ENCODE measurements at regions not wholly inside any gene's neighbourhood (a gene's known extent, or its start where the extent isn't known, plus 50 kb on each side); places are given as distances from the start of the nearest gene placed in this dataset.

DNA sequence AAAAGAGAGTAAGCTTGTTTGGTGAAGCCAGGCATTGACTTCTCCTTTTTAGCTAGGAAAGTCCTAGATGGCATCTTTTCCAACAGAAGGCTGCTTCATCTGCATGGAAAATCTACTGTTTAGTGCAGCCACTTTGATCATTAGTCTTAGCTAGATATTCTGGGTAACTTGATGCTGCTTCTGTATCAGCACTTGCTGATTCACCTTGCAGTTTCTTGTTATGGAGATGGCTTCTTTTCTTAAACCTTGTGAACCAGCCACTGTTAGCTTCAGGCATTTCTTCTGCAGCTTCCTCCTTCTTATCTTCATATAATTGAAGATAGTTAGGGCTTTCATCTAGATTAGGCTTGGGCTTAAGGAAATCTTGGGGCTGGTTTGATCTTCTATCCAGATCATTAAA, 639.7 kb downstream of the TDRD15 start:
- TF ChIP-seq, protein P1, sequence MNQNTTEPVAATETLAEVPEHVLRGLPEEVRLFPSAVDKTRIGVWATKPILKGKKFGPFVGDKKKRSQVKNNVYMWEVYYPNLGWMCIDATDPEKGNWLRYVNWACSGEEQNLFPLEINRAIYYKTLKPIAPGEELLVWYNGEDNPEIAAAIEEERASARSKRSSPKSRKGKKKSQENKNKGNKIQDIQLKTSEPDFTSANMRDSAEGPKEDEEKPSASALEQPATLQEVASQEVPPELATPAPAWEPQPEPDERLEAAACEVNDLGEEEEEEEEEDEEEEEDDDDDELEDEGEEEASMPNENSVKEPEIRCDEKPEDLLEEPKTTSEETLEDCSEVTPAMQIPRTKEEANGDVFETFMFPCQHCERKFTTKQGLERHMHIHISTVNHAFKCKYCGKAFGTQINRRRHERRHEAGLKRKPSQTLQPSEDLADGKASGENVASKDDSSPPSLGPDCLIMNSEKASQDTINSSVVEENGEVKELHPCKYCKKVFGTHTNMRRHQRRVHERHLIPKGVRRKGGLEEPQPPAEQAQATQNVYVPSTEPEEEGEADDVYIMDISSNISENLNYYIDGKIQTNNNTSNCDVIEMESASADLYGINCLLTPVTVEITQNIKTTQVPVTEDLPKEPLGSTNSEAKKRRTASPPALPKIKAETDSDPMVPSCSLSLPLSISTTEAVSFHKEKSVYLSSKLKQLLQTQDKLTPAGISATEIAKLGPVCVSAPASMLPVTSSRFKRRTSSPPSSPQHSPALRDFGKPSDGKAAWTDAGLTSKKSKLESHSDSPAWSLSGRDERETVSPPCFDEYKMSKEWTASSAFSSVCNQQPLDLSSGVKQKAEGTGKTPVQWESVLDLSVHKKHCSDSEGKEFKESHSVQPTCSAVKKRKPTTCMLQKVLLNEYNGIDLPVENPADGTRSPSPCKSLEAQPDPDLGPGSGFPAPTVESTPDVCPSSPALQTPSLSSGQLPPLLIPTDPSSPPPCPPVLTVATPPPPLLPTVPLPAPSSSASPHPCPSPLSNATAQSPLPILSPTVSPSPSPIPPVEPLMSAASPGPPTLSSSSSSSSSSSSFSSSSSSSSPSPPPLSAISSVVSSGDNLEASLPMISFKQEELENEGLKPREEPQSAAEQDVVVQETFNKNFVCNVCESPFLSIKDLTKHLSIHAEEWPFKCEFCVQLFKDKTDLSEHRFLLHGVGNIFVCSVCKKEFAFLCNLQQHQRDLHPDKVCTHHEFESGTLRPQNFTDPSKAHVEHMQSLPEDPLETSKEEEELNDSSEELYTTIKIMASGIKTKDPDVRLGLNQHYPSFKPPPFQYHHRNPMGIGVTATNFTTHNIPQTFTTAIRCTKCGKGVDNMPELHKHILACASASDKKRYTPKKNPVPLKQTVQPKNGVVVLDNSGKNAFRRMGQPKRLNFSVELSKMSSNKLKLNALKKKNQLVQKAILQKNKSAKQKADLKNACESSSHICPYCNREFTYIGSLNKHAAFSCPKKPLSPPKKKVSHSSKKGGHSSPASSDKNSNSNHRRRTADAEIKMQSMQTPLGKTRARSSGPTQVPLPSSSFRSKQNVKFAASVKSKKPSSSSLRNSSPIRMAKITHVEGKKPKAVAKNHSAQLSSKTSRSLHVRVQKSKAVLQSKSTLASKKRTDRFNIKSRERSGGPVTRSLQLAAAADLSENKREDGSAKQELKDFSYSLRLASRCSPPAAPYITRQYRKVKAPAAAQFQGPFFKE (tag by site-specific recombination; IDR thresholded peaks at IDR 0.05; ENCODE audit: borderline replicate concordance): no peak
- TF ChIP-seq ZNF843 (tag by site-specific recombination; IDR thresholded peaks at IDR 0.05): no peak
- Histone ChIP-seq H3K36me3 (ENCODE audit: control insufficient read depth in 2 of 2, insufficient read depth in 1 of 2, low read length in 2 of 2) (no peaks in the 10 kb centered on the region), H3K4me3 (ENCODE audit: low read depth, low read length) (no peak overlapping the region), H3K27ac (ENCODE audit: extremely low read depth, low read depth, low read length) (no peak overlapping the region), H3K9me3 (ENCODE audit: control insufficient read depth, insufficient read depth, low read depth, low read length) (no peaks in the 10 kb centered on the region), H3K4me1 (ENCODE audit: control insufficient read depth, insufficient read depth, low read length) (no peaks in the 10 kb centered on the region)
- POLR2A ChIA-PET: no interaction called here
- CTCF ChIA-PET: interaction anchor here (2.1 kb wide), 1 partner anchor 10 kb away, joined by 8 read pairs; no protein-coding TSS in a partner anchor

DNA sequence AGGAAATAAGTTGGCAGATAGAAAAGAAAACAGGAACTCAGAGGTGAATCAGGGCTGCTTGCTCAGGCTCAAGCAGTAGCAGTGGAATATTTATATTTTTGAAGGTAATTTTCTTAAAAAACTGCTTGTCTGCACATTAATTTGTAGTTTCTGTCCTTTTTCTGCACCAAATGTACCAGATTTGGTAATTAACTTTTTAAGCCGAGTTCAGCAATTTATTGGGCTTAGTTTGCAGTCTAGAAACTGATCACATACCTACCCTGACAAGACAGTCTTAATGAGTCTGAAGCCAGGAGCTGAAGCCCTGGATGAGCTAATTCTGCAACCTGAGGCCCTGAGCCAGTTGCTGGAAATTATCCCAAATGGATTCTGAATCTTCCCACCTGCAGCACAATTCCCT, 647.0 kb downstream of the TDRD15 start:
- POLR2A ChIA-PET: no interaction called here
- Histone ChIP-seq H3K9me3 (ENCODE audit: control insufficient read depth, insufficient read depth, low read depth, low read length) (no peaks in the 10 kb centered on the region), H3K27ac (ENCODE audit: extremely low read depth, low read depth, low read length) (no peak overlapping the region), H3K4me1 (ENCODE audit: control insufficient read depth, insufficient read depth, low read length) (no peaks in the 10 kb centered on the region), H3K36me3 (ENCODE audit: control insufficient read depth in 2 of 2, insufficient read depth in 1 of 2, low read length in 2 of 2) (no peaks in the 10 kb centered on the region), H3K4me3 (ENCODE audit: low read depth, low read length) (no peak overlapping the region)
- CTCF ChIA-PET: no interaction called here
- TF ChIP-seq ZBTB17 (tag by site-specific recombination; IDR thresholded peaks at IDR 0.05) (no peak), ZNF23 (tag by site-specific recombination; IDR thresholded peaks at IDR 0.05; ENCODE audit: borderline replicate concordance) (no peak), ZNF585B (tag by site-specific recombination; IDR thresholded peaks at IDR 0.05) (no peak), ZFHX2 (tag by site-specific recombination; conservative IDR thresholded peaks at IDR 0.05) (no peak), ZNF548 (tag by site-specific recombination; IDR thresholded peaks at IDR 0.05) (no peak), ZNF791 (tag by site-specific recombination; IDR thresholded peaks at IDR 0.05) (no peak), ZNF354C (tag by site-specific recombination; IDR thresholded peaks at IDR 0.05; ENCODE audit: borderline replicate concordance, low read depth) (no peak), ZNF623 (tag by site-specific recombination; IDR thresholded peaks at IDR 0.05) (no peak), KLF8 (tag by site-specific recombination; IDR thresholded peaks at IDR 0.05) (no peak), ZXDB (tag by site-specific recombination; IDR thresholded peaks at IDR 0.05) (no peak)
- TF ChIP-seq, protein P2, sequence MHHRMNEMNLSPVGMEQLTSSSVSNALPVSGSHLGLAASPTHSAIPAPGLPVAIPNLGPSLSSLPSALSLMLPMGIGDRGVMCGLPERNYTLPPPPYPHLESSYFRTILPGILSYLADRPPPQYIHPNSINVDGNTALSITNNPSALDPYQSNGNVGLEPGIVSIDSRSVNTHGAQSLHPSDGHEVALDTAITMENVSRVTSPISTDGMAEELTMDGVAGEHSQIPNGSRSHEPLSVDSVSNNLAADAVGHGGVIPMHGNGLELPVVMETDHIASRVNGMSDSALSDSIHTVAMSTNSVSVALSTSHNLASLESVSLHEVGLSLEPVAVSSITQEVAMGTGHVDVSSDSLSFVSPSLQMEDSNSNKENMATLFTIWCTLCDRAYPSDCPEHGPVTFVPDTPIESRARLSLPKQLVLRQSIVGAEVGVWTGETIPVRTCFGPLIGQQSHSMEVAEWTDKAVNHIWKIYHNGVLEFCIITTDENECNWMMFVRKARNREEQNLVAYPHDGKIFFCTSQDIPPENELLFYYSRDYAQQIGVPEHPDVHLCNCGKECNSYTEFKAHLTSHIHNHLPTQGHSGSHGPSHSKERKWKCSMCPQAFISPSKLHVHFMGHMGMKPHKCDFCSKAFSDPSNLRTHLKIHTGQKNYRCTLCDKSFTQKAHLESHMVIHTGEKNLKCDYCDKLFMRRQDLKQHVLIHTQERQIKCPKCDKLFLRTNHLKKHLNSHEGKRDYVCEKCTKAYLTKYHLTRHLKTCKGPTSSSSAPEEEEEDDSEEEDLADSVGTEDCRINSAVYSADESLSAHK (tag by site-specific recombination; IDR thresholded peaks at IDR 0.05): no peak
- TF ChIP-seq, protein P3, sequence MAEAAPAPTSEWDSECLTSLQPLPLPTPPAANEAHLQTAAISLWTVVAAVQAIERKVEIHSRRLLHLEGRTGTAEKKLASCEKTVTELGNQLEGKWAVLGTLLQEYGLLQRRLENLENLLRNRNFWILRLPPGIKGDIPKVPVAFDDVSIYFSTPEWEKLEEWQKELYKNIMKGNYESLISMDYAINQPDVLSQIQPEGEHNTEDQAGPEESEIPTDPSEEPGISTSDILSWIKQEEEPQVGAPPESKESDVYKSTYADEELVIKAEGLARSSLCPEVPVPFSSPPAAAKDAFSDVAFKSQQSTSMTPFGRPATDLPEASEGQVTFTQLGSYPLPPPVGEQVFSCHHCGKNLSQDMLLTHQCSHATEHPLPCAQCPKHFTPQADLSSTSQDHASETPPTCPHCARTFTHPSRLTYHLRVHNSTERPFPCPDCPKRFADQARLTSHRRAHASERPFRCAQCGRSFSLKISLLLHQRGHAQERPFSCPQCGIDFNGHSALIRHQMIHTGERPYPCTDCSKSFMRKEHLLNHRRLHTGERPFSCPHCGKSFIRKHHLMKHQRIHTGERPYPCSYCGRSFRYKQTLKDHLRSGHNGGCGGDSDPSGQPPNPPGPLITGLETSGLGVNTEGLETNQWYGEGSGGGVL (tag by site-specific recombination; IDR thresholded peaks at IDR 0.05): no peak
- TF ChIP-seq, protein P4, sequence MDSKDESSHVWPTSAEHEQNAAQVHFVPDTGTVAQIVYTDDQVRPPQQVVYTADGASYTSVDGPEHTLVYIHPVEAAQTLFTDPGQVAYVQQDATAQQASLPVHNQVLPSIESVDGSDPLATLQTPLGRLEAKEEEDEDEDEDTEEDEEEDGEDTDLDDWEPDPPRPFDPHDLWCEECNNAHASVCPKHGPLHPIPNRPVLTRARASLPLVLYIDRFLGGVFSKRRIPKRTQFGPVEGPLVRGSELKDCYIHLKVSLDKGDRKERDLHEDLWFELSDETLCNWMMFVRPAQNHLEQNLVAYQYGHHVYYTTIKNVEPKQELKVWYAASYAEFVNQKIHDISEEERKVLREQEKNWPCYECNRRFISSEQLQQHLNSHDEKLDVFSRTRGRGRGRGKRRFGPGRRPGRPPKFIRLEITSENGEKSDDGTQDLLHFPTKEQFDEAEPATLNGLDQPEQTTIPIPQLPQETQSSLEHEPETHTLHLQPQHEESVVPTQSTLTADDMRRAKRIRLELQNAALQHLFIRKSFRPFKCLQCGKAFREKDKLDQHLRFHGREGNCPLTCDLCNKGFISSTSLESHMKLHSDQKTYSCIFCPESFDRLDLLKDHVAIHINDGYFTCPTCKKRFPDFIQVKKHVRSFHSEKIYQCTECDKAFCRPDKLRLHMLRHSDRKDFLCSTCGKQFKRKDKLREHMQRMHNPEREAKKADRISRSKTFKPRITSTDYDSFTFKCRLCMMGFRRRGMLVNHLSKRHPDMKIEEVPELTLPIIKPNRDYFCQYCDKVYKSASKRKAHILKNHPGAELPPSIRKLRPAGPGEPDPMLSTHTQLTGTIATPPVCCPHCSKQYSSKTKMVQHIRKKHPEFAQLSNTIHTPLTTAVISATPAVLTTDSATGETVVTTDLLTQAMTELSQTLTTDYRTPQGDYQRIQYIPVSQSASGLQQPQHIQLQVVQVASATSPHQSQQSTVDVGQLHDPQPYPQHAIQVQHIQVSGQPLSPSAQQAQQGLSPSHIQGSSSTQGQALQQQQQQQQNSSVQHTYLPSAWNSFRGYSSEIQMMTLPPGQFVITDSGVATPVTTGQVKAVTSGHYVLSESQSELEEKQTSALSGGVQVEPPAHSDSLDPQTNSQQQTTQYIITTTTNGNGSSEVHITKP (tag by site-specific recombination; IDR thresholded peaks at IDR 0.05): no peak
- TF ChIP-seq, protein P5, sequence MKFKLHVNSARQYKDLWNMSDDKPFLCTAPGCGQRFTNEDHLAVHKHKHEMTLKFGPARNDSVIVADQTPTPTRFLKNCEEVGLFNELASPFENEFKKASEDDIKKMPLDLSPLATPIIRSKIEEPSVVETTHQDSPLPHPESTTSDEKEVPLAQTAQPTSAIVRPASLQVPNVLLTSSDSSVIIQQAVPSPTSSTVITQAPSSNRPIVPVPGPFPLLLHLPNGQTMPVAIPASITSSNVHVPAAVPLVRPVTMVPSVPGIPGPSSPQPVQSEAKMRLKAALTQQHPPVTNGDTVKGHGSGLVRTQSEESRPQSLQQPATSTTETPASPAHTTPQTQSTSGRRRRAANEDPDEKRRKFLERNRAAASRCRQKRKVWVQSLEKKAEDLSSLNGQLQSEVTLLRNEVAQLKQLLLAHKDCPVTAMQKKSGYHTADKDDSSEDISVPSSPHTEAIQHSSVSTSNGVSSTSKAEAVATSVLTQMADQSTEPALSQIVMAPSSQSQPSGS (tag by site-specific recombination; IDR thresholded peaks at IDR 0.05; ENCODE audit: low read depth): no peak

Measured in HEK293 (cell line).